ENCODE measurements at regions not wholly inside any gene's neighbourhood (a gene's known extent, or its start where the extent isn't known, plus 50 kb on each side); places are given as distances from the start of the nearest gene placed in this dataset.

- TF ChIP-seq CTCF (IDR thresholded peaks at IDR 0.05; ENCODE audit: low read depth, low read length), result no peak
- no peak for TF ChIP-seq POLR2A (IDR thresholded peaks at IDR 0.05; ENCODE audit: extremely low read depth, insufficient read length)
- TF ChIP-seq MAX (IDR thresholded peaks at IDR 0.05; ENCODE audit: low read depth, low read length), result no peak
Measured at GRCh38 chr5:77847129-77847460, 71.0 kb upstream of the TBCA start.

Measured in NB4 (cell line).